Fibroblast of lung (primary cell): ENCODE measurements at regions not wholly inside any gene's neighbourhood (a gene's known extent, or its start where the extent isn't known, plus 50 kb on each side); places are given as distances from the start of the nearest gene placed in this dataset.

Experiments used
- CTCF ChIP-seq, 2 donors: IDR thresholded peaks in 1 of 2; conservative IDR thresholded peaks in 1 of 2; 1 replicate in 1 of 2; 2 replicates in 1 of 2; pipeline ENCODE4 v1.5.1; 2011 to 2012; ENCODE audit warnings: low read length in 2 of 2, control low read depth in 1 of 2, inconsistent platforms in 1 of 2, low read depth in 1 of 2, mild to moderate bottlenecking in 1 of 2
- EZH2 ChIP-seq: IDR thresholded peaks from 2 replicates; pipeline ENCODE4 v1.5.1; 2012; ENCODE audit warnings: low read length, control low read depth, mild to moderate bottlenecking; ENCODE audit errors: missing control alignments

- TF ChIP-seq EZH2 (no peak), CTCF (conservative IDR thresholded peaks at IDR 0.05 in 1 of 2, IDR thresholded peaks at IDR 0.05 in 1 of 2; ENCODE audit: low read depth in 1 of 2, low read length in 2 of 2) (no peak)
These were observed 239.2 kb upstream of the AMIGO2 start for GRCh38 chr12:47318963-47319362.
